ENCODE measurements at regions not wholly inside any gene's neighbourhood (a gene's known extent, or its start where the extent isn't known, plus 50 kb on each side); places are given as distances from the start of the nearest gene placed in this dataset.

DNA sequence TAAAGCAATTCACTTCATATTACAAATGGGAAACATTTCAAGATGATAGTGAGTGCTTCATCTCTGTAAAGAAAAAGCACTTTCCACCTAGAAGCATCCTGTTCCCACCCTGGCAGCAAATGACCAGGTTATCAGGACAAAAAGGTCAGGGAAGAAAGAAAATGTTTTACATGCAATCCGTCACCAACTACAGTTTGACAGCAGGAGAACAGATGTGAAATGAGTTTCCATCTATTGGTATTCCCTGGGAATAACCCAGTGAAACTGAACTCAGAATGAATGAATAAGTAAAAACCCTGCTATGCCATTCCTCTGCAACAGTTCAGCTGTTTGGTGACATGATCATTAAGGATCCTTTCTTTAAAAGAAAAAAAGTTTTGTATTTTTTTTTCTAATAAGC is 67.6 kb downstream of the HTR1A start:
- DNase-seq, result no peak

DNA sequence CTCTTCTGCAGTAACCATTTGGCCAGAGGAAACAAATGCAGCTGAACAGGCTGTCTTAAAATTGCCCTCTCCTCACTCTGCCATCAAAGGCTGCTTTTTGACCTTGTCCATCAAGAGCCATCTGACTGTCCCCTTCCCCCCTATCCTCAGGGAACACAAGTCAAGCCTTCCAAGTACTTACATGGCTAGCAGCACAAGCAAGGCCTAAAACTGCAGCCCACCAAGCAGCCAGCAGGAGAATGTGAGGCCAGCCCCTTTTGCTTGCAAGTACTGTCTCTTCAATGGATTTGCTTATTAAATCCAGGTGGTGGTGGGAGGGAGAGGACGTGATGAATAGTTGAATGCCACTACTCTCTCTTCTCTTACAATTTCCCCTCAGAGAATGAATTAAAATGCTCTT is 83.5 kb downstream of the HTR1A start:
- ChIA-PET POLR2A (no interaction called here), CTCF (no interaction called here)
- Histone ChIP-seq H3K27me3 (ENCODE audit: insufficient read depth, low read length, poor library complexity, severe bottlenecking) (no peaks in the 10 kb centered on the region), H3K4me3 (ENCODE audit: low read length) (no peak overlapping the region), H3K27ac (ENCODE audit: low read depth, low read length) (no peak overlapping the region), H3K36me3 (ENCODE audit: insufficient read depth, low read length) (no peaks in the 10 kb centered on the region), H3K4me1 (ENCODE audit: insufficient read depth, low read length) (no peaks in the 10 kb centered on the region), H3K9me3 (ENCODE audit: low read length) (no peaks in the 10 kb centered on the region)
- no peaks in the 10 kb centered on the region for H3K36me3 Mint-ChIP-seq
- no peaks in the 10 kb centered on the region for H3K4me1 Mint-ChIP-seq
- no peak for DNase-seq
- H3K9me3 Mint-ChIP-seq, result peaks cover 0 to 11% (median 1%) of the 10 kb centered on the region in 5 donors
- no peaks in the 10 kb centered on the region for H3K27me3 Mint-ChIP-seq
- H3K4me3 Mint-ChIP-seq, result no peak overlapping the region
- no peak overlapping the region for H3K27ac Mint-ChIP-seq

More for the DNA sequence above, 67.6 kb downstream of the HTR1A start:
- Histone ChIP-seq H3K4me3 (ENCODE audit: low read length) (no peak overlapping the region), H3K9me3 (ENCODE audit: low read length) (no peaks in the 10 kb centered on the region), H3K27me3 (ENCODE audit: insufficient read depth, low read length, poor library complexity, severe bottlenecking) (no peaks in the 10 kb centered on the region), H3K36me3 (ENCODE audit: insufficient read depth, low read length) (no peaks in the 10 kb centered on the region), H3K4me1 (ENCODE audit: insufficient read depth, low read length) (no peaks in the 10 kb centered on the region), H3K27ac (ENCODE audit: low read depth, low read length) (no peak overlapping the region)
- Mint-ChIP-seq H3K36me3 (no peaks in the 10 kb centered on the region), H3K4me3 (no peak overlapping the region), H3K27me3 (no peaks in the 10 kb centered on the region), H3K27ac (no peak overlapping the region), H3K4me1 (no peaks in the 10 kb centered on the region), H3K9me3 (peaks cover 2 to 18% (median 3%) of the 10 kb centered on the region in 5 donors)
- POLR2A ChIA-PET, result no interaction called here
- CTCF ChIA-PET, result no interaction called here

DNA sequence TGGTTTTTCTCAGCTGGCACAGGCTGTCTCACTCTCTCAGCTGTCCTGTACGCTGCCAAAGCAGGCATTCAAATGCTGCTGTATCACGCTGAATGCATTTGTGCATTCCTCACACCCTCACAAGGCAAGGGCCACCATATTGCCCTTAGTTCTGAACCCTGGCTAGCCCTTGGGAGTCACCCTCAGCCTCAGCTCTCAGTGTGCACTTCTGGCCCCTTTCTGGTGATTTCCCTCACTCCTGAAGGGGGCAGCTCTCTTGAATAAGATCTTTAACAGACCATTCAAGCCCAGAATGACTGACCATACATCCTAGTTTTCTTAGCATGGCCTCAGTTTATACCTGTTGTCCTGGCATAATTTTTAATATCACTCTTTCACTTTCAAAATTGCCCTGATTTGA is 84.3 kb downstream of the HTR1A start:
- Mint-ChIP-seq H3K4me1 (no peaks in the 10 kb centered on the region), H3K27me3 (no peaks in the 10 kb centered on the region), H3K36me3 (no peaks in the 10 kb centered on the region), H3K4me3 (no peak overlapping the region), H3K27ac (no peak overlapping the region), H3K9me3 (peaks cover 0 to 11% (median 1%) of the 10 kb centered on the region in 5 donors)
- CTCF ChIA-PET, result no interaction called here
- no peak overlapping the region for H3K4me3 ChIP-seq (ENCODE audit: low read length)
- no peak for DNase-seq
- H3K9me3 ChIP-seq (ENCODE audit: low read length), result no peaks in the 10 kb centered on the region
- no peak overlapping the region for H3K27ac ChIP-seq (ENCODE audit: low read depth, low read length)
- H3K27me3 ChIP-seq (ENCODE audit: insufficient read depth, low read length, poor library complexity, severe bottlenecking), result no peaks in the 10 kb centered on the region
- no peaks in the 10 kb centered on the region for H3K36me3 ChIP-seq (ENCODE audit: insufficient read depth, low read length)
- POLR2A ChIA-PET, result no interaction called here
- H3K4me1 ChIP-seq (ENCODE audit: insufficient read depth, low read length), result no peaks in the 10 kb centered on the region

DNA sequence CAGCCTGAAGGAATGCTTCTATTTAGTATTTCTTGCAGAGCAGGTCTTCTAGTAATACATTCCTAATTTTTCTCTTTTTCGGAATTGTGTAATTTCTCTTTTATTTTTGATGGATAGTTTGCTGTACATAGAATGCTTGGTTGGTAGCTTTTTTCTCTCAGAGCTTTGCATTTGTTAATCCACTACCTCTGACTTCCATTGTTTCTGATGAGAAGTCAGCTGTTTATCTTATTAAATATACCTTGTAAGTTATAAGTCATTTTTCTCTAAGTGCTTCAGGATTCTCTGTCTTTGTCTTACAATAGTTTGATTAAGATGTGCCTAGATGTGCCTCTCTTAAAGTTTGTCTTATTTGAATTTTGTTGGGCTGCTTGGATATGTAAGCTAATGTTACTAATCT is 101.9 kb downstream of the HTR1A start:
- Mint-ChIP-seq H3K4me1 (no peaks in the 10 kb centered on the region), H3K9me3 (peaks cover 13 to 30% (median 21%) of the 10 kb centered on the region in 5 donors), H3K27ac (no peak overlapping the region), H3K36me3 (no peaks in the 10 kb centered on the region), H3K27me3 (peaks cover 0 to 2% of the 10 kb centered on the region in 2 donors), H3K4me3 (no peak overlapping the region)
- ChIA-PET POLR2A (no interaction called here), CTCF (no interaction called here)
- Histone ChIP-seq H3K27ac (ENCODE audit: low read depth, low read length) (no peak overlapping the region), H3K36me3 (ENCODE audit: insufficient read depth, low read length) (no peaks in the 10 kb centered on the region), H3K9me3 (ENCODE audit: low read length) (no peaks in the 10 kb centered on the region), H3K4me1 (ENCODE audit: insufficient read depth, low read length) (no peaks in the 10 kb centered on the region), H3K4me3 (ENCODE audit: low read length) (no peak overlapping the region), H3K27me3 (ENCODE audit: insufficient read depth, low read length, poor library complexity, severe bottlenecking) (no peaks in the 10 kb centered on the region)
- DNase-seq, result no peak

DNA sequence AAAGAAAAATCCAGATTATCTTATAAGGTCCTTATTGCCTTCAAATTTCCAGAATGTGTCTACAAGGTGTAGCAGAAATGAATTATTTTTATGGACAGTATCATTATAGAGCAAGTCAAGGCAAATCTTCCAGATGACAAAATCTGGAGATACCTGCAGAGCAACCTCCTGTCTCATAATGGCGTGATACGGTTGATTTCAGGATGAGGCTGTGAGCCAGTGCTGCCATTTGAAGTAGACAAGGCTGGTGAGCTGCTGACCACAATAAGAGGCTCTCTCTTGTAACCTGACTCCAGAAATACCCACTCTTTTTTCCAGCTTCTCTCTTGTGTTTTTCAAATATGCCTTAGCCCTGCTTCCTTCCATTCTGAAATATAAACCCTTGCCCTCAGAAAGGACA is 108.2 kb downstream of the HTR1A start:
- ChIA-PET CTCF (no interaction called here), POLR2A (no interaction called here)
- Mint-ChIP-seq H3K36me3 (no peaks in the 10 kb centered on the region), H3K9me3 (peaks cover 0 to 27% (median 15%) of the 10 kb centered on the region in 5 donors), H3K4me1 (no peaks in the 10 kb centered on the region), H3K27ac (no peak overlapping the region), H3K4me3 (no peak overlapping the region), H3K27me3 (peaks cover 0 to 2% of the 10 kb centered on the region in 2 donors)
- no peak overlapping the region for H3K4me3 ChIP-seq (ENCODE audit: low read length)
- H3K27ac ChIP-seq (ENCODE audit: low read depth, low read length), result no peak overlapping the region
- H3K36me3 ChIP-seq (ENCODE audit: insufficient read depth, low read length), result no peaks in the 10 kb centered on the region
- H3K4me1 ChIP-seq (ENCODE audit: insufficient read depth, low read length), result no peaks in the 10 kb centered on the region
- H3K27me3 ChIP-seq (ENCODE audit: insufficient read depth, low read length, poor library complexity, severe bottlenecking), result no peaks in the 10 kb centered on the region
- H3K9me3 ChIP-seq (ENCODE audit: low read length), result no peaks in the 10 kb centered on the region
- DNase-seq, result no peak

DNA sequence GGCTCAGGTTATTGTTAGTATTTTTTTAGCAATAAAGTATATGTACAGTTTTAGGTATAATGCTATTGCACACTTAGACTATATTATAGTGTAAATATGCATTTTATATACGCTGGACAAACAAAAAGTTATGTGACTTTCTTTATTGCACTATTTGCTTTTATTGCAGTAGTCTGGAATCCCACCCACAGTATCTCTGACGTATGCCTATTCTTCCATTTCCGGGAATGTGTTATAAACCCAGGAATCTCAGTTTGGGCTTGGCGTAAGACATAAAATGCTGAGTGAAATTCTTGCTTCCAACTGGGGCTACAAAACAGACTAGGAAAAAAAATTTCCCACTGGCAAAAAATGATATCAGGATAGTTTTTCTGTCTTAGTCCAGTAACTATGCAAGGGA is 119.1 kb downstream of the HTR1A start:
- no peaks in the 10 kb centered on the region for H3K27me3 Mint-ChIP-seq
- POLR2A ChIA-PET, result no interaction called here
- CTCF ChIA-PET, result no interaction called here
- no peak overlapping the region for H3K27ac Mint-ChIP-seq
- no peak for DNase-seq
- Histone ChIP-seq H3K27ac (ENCODE audit: low read depth, low read length) (no peak overlapping the region), H3K27me3 (ENCODE audit: insufficient read depth, low read length, poor library complexity, severe bottlenecking) (no peaks in the 10 kb centered on the region), H3K4me1 (ENCODE audit: insufficient read depth, low read length) (no peaks in the 10 kb centered on the region), H3K36me3 (ENCODE audit: insufficient read depth, low read length) (no peaks in the 10 kb centered on the region), H3K9me3 (ENCODE audit: low read length) (no peaks in the 10 kb centered on the region), H3K4me3 (ENCODE audit: low read length) (no peak overlapping the region)
- H3K36me3 Mint-ChIP-seq, result no peaks in the 10 kb centered on the region
- no peaks in the 10 kb centered on the region for H3K4me1 Mint-ChIP-seq
- no peak overlapping the region for H3K4me3 Mint-ChIP-seq
- peaks cover 0 to 28% (median 6%) of the 10 kb centered on the region in 5 donors for H3K9me3 Mint-ChIP-seq

DNA sequence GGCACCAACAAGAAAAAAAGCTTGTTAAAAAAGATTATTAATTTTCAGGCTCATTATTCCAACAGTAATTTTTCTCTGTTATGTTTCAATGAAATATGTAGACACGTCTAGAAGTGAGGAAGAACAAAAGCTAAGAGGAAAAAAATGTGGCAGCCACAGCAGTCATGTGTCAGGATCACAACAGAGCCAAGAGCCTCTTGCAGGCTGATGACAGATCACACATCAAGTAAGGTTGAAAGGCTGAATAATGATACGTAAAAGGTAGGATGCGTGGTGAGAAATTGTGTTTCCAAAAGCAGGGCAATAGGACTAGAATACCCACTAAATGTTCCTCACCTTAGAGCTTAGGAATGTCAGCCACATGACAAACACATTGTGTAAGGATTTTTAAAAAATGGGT is 124.8 kb downstream of the HTR1A start:
- H3K4me1 ChIP-seq (ENCODE audit: insufficient read depth, low read length), result no peaks in the 10 kb centered on the region
- no peak for DNase-seq
- H3K36me3 ChIP-seq (ENCODE audit: insufficient read depth, low read length), result no peaks in the 10 kb centered on the region
- H3K27me3 ChIP-seq (ENCODE audit: insufficient read depth, low read length, poor library complexity, severe bottlenecking), result no peaks in the 10 kb centered on the region
- ChIA-PET CTCF (interaction anchor here (0.6 kb wide), 1 partner anchor 191 kb away, joined by 5 read pairs; no protein-coding TSS in a partner anchor), POLR2A (no interaction called here)
- Mint-ChIP-seq H3K27me3 (no peaks in the 10 kb centered on the region), H3K27ac (no peak overlapping the region), H3K36me3 (no peaks in the 10 kb centered on the region), H3K4me1 (no peaks in the 10 kb centered on the region), H3K9me3 (peaks cover 0 to 38% (median 3%) of the 10 kb centered on the region in 5 donors), H3K4me3 (no peak overlapping the region)
- no peak overlapping the region for H3K4me3 ChIP-seq (ENCODE audit: low read length)
- no peak overlapping the region for H3K27ac ChIP-seq (ENCODE audit: low read depth, low read length)
- no peaks in the 10 kb centered on the region for H3K9me3 ChIP-seq (ENCODE audit: low read length)

DNA sequence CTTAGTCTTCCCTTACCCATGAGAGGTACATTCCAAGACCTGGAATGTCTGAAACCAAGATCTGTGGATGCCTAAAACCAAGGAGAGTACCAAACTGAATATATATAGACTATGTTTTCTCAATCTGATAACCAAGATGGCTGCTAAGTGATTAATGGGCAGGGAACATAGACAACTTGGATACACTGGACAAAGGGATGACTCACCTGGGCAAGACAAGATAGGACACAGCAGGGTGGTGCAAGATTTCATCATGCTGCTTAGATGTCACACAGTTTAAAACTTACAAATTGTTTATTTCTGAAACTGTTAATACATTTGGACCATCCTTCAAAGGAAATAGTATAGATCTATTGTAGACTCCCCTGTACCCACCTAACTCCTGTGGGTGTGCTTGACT is 130.9 kb downstream of the HTR1A start:
- Histone ChIP-seq H3K4me3 (ENCODE audit: low read length) (no peak overlapping the region), H3K27me3 (ENCODE audit: insufficient read depth, low read length, poor library complexity, severe bottlenecking) (no peaks in the 10 kb centered on the region), H3K27ac (ENCODE audit: low read depth, low read length) (no peak overlapping the region), H3K4me1 (ENCODE audit: insufficient read depth, low read length) (no peaks in the 10 kb centered on the region), H3K9me3 (ENCODE audit: low read length) (no peaks in the 10 kb centered on the region), H3K36me3 (ENCODE audit: insufficient read depth, low read length) (no peaks in the 10 kb centered on the region)
- ChIA-PET CTCF (no interaction called here), POLR2A (no interaction called here)
- no peak overlapping the region for H3K4me3 Mint-ChIP-seq
- peaks cover 0 to 25% (median 5%) of the 10 kb centered on the region in 5 donors for H3K9me3 Mint-ChIP-seq
- no peaks in the 10 kb centered on the region for H3K4me1 Mint-ChIP-seq
- H3K36me3 Mint-ChIP-seq, result no peaks in the 10 kb centered on the region
- DNase-seq, result no peak
- no peak overlapping the region for H3K27ac Mint-ChIP-seq
- peaks cover 0 to 1% of the 10 kb centered on the region in 2 donors for H3K27me3 Mint-ChIP-seq

DNA sequence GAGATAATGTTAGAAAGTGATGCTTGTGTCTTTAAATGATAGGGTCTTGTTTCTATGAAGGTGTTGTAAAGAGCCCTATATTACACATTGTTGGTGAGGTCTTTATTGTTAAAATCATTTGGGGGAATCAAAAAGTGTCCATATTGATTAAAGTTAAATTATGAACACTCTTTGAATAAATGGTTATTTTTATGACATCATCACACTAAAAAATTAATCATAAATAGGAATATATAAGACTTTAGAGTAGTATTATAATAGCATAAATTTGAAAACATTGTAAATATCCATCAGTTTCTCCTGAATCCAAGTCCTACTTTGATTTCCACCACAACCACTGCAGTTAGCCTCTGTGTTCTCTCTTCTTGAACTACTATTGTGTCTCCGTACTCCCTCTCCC is 136.3 kb downstream of the HTR1A start:
- DNase-seq, result no peak
- Histone ChIP-seq H3K4me1 (ENCODE audit: insufficient read depth, low read length) (no peaks in the 10 kb centered on the region), H3K27me3 (ENCODE audit: insufficient read depth, low read length, poor library complexity, severe bottlenecking) (no peaks in the 10 kb centered on the region), H3K4me3 (ENCODE audit: low read length) (no peak overlapping the region), H3K27ac (ENCODE audit: low read depth, low read length) (no peak overlapping the region), H3K36me3 (ENCODE audit: insufficient read depth, low read length) (no peaks in the 10 kb centered on the region), H3K9me3 (ENCODE audit: low read length) (no peaks in the 10 kb centered on the region)
- CTCF ChIA-PET, result no interaction called here
- peaks cover 0 to 1% of the 10 kb centered on the region in 2 donors for H3K27me3 Mint-ChIP-seq
- no peaks in the 10 kb centered on the region for H3K4me1 Mint-ChIP-seq
- H3K27ac Mint-ChIP-seq, result no peak overlapping the region
- H3K9me3 Mint-ChIP-seq, result peaks cover 0 to 11% (median 4%) of the 10 kb centered on the region in 5 donors
- H3K36me3 Mint-ChIP-seq, result no peaks in the 10 kb centered on the region
- POLR2A ChIA-PET, result no interaction called here
- no peak overlapping the region for H3K4me3 Mint-ChIP-seq

All from CD8-positive, alpha-beta memory T cell (primary cell).